HG03342 (cell line): ENCODE measurements at regions not wholly inside any gene's neighbourhood (a gene's known extent, or its start where the extent isn't known, plus 50 kb on each side); places are given as distances from the start of the nearest gene placed in this dataset.
"Not testable (repeated sequence)": the region's sequence is repeated elsewhere in the genome, so short reads cannot be mapped to it uniquely, and the experiment has no call there.

Experiments used
- ATAC-seq: cut with Tn5 transposase; IDR thresholded peaks from one replicate; pipeline ENCODE4 v1.9.1; 2021; ENCODE audit warnings: mild to moderate bottlenecking, moderate library complexity; ENCODE audit not compliant: unreplicated experiment

- ATAC-seq, result peak; percentile 51
These were observed 98.3 kb downstream of the TMEM130 start for GRCh38 chr7:98771519-98771918.

DNA sequence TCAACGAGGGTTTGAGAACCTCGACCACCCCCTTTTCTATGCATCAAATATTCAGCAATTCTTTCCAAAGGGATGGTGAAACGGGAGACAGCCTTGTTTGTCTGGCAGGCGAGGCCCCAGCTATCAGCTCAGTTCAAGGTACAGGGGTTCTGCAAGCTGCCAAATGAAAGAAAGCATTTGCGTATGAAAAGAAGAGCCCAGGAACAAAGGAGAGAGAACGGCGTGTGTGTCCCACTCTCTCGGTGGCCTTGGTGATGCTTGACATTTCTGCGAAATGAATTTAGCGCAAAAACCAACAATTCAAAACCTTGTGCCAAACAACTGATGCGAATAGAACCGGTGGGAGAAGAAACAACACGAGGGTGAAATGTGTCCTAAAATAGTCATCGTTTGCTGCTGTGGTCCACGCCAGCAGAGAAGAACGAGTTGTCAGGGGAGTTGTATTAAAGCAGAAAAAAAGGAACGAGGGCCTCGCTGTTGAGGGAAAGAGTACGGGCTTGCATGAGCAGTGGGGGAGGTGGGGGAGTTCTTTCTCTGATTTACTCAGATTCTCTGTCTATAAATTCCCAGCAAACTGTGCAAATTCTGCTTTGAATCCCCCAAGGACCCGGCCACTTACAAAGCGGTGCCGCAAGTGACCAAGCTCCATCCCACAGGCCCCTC, 97.7 kb downstream of the TMEM130 start:
- peak; percentile 40 for ATAC-seq

- no peak for ATAC-seq
These were observed 94.9 kb downstream of the TMEM130 start for GRCh38 chr7:98774884-98775283.

DNA sequence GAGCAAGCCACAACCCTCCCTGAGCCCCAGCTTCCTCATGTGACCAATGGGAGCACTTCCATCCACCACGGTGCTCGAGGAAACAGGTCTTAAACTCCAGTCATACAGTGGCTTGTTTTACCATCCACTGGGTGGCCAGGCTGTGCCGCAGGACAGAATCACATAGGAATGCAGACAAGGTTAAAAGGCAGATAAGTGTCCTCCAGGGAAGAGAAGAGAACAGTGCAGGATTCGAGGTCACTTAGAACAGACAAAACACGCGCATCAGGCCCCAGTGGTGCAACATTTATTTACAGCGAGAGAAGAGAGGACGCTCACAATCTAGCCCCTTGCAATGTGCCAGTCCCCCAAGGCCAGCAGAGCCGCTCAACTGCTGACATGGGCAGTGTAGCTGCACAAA, 92.8 kb downstream of the TMEM130 start:
- ATAC-seq, result no peak

DNA sequence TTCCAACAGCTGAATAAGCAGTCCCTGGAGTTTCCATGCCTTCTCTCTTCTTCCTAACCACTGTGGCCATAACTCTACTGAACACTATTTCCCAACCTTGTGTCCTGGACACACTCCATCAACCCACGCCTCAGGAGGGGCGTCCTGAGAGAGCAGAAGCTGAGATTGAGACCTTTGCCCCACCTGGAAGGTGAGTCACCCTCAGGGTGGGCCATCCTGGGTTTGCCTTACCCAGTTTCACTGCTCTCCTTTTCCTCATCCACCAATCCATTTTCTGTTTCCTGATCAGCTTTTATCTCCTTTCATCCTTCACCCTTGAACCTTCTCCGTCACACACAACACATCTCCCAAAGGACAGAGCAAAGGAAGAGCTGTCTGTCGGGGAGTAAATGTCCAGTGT, 91.4 kb downstream of the TMEM130 start:
- no peak for ATAC-seq

DNA sequence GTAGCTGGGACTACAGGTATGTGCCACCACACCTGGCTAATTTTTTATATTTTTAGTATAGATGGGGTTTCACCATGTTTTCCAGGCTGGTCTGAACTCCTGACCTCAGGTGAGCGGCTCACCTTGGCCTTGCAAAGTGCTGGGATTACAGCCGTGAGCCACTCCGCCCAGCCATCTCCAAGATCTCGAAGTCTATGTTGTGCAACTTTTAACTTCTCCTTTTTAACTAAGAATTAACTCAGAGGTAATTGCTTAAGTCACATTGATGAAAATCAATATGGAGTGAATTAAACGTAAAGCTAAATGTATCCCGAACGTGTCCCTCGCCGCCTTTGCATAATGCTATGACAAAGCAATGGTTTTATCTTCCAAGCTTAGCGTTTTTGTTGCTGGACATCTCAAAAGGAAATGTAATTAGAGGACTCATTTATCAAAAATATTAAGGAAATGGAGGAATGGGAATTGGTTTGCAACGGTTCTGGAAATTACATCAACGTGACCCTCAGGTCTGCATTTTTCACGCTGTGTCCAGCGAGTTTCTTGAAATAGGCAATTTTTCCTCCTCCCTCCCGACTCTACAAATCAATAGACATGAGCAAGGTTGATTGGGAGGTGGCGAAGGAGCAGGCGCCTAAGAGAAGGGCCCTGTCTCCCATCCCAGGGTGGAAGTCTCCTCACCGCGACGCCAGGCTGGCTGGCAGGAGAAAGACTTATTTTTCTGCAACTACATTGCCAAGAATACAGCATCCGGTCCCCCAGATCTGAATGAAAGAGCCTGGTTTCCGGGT, 89.8 kb downstream of the TMEM130 start:
- no peak for ATAC-seq

DNA sequence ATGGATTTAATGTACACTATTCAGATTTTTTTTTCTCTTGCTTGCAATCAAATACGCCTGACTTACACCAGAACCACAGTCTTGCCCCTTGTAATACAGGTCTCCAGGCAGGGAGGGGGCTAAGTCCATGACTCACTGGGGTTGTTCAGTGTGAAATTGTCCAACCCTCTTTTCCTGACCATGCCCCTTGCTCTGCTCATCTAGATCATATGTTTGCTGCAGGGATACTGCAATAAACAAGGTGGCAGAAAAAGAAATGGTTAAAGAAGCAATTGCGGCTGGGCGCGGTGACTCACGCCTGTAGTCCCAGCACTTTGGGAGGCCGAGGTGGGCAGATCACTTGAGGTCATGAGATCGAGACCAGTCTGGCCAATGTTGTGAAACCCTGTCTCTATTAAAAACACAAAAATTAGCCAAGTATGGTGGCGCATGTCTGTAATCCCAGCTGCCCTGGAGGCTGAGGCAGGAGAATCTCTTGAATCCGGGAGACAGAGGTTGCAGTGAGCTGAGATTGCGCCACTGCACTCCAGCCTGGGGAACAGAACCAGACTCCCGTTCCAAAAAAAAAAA, 85.5 kb downstream of the TMEM130 start:
- no peak for ATAC-seq

GRCh38 chr7:98785929-98786571, 83.8 kb downstream of the TMEM130 start:
- no peak for ATAC-seq

DNA sequence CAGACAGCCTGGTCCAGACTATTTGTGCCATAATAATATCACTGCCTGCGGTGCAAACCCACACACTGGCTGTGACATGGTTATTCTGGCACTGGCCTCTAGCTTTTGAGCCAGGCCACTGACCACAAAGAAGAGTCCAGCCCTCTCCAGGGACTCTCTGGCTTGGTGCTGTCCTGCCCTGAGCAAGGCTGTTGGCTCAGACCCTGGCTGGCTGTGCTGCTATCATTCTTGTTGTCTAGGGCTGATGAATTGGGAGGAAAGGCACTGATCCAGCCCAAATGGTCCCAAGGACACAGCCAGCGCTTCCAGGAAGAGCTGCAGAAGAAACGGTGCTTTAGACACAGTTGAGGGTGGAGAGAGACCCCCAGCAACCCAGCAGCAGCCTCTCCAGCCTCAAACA, 80.8 kb downstream of the TMEM130 start:
- no peak for ATAC-seq

GRCh38 chr7:98794453-98794852, 75.4 kb downstream of the TMEM130 start:
- not testable (repeated sequence) for ATAC-seq

- peak; percentile 90 for ATAC-seq
These were observed 73.9 kb downstream of the TMEM130 start for GRCh38 chr7:98795741-98796493.
